ENCODE measurements at regions not wholly inside any gene's neighbourhood (a gene's known extent, or its start where the extent isn't known, plus 50 kb on each side); places are given as distances from the start of the nearest gene placed in this dataset.

DNA sequence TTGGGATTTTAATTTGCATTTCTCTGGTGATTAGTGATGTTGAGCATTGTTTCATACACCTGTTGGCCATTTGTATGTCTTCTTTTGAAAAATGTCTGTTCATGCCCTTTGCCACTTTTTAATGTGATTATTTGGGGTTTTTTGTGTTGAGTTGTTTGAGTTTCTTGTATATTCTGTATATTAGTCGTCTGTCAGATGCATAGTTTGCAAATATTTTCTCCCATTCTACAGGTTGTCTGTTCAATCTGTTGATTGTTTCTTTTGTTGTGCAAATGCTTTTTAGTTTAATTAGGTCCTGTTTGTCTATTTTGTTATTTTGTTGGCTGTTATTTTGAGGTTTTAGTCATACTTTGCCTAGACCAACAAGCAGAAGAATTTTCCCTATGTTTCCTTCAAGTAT is 164.0 kb upstream of the CXADR start:
- no peak overlapping the region for H3K4me2 ChIP-seq (ENCODE audit: insufficient read depth, low read length)
- no peaks in the 10 kb centered on the region for H3K36me3 ChIP-seq (ENCODE audit: insufficient read depth, low read length)
- H3K27me3 ChIP-seq (ENCODE audit: insufficient read depth, low read length) = no peaks in the 10 kb centered on the region
- no peaks in the 10 kb centered on the region for H4K20me1 ChIP-seq (ENCODE audit: insufficient read depth, low read length)
- H3K4me1 ChIP-seq (ENCODE audit: insufficient read depth, low read length) = no peaks in the 10 kb centered on the region
- TF ChIP-seq, protein P1, sequence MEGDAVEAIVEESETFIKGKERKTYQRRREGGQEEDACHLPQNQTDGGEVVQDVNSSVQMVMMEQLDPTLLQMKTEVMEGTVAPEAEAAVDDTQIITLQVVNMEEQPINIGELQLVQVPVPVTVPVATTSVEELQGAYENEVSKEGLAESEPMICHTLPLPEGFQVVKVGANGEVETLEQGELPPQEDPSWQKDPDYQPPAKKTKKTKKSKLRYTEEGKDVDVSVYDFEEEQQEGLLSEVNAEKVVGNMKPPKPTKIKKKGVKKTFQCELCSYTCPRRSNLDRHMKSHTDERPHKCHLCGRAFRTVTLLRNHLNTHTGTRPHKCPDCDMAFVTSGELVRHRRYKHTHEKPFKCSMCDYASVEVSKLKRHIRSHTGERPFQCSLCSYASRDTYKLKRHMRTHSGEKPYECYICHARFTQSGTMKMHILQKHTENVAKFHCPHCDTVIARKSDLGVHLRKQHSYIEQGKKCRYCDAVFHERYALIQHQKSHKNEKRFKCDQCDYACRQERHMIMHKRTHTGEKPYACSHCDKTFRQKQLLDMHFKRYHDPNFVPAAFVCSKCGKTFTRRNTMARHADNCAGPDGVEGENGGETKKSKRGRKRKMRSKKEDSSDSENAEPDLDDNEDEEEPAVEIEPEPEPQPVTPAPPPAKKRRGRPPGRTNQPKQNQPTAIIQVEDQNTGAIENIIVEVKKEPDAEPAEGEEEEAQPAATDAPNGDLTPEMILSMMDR (IDR thresholded peaks at IDR 0.05; ENCODE audit: extremely low read depth, low read depth, low read length) = no peak
- no peak overlapping the region for H2AFZ ChIP-seq (ENCODE audit: low read length)
- no peak overlapping the region for H3K27ac ChIP-seq (ENCODE audit: low read depth, low read length)
- DNase-seq (ENCODE audit: insufficient read length, low spot score, missing footprints) = no peak
- peaks cover 2% of the 10 kb centered on the region for H3K9me3 ChIP-seq (ENCODE audit: low read depth, low read length)
- no peaks in the 10 kb centered on the region for H3K79me2 ChIP-seq (ENCODE audit: insufficient read depth, low read length)
- H3K4me3 ChIP-seq (ENCODE audit: insufficient read depth, low read length) = no peak overlapping the region

GRCh38 chr21:17351766-17352165 is 161.1 kb upstream of the CXADR start:
- Histone ChIP-seq H3K36me3 (ENCODE audit: insufficient read depth, low read length) (no peaks in the 10 kb centered on the region), H3K4me1 (ENCODE audit: insufficient read depth, low read length) (no peaks in the 10 kb centered on the region), H3K79me2 (ENCODE audit: insufficient read depth, low read length) (no peaks in the 10 kb centered on the region), H4K20me1 (ENCODE audit: insufficient read depth, low read length) (no peaks in the 10 kb centered on the region), H2AFZ (ENCODE audit: low read length) (no peak overlapping the region), H3K27ac (ENCODE audit: low read depth, low read length) (no peak overlapping the region), H3K27me3 (ENCODE audit: insufficient read depth, low read length) (no peaks in the 10 kb centered on the region), H3K9me3 (ENCODE audit: low read depth, low read length) (peaks cover 2% of the 10 kb centered on the region), H3K4me2 (ENCODE audit: insufficient read depth, low read length) (no peak overlapping the region), H3K4me3 (ENCODE audit: insufficient read depth, low read length) (no peak overlapping the region)
- TF ChIP-seq, protein P1 (IDR thresholded peaks at IDR 0.05; ENCODE audit: extremely low read depth, low read depth, low read length) = no peak
- DNase-seq (ENCODE audit: insufficient read length, low spot score, missing footprints) = no peak

GRCh38 chr21:17352996-17353655 is 159.7 kb upstream of the CXADR start:
- H3K27ac ChIP-seq (ENCODE audit: low read depth, low read length) = no peak overlapping the region
- H3K27me3 ChIP-seq (ENCODE audit: insufficient read depth, low read length) = no peaks in the 10 kb centered on the region
- no peaks in the 10 kb centered on the region for H3K79me2 ChIP-seq (ENCODE audit: insufficient read depth, low read length)
- H3K36me3 ChIP-seq (ENCODE audit: insufficient read depth, low read length) = no peaks in the 10 kb centered on the region
- H3K4me2 ChIP-seq (ENCODE audit: insufficient read depth, low read length) = no peak overlapping the region
- peaks cover 2% of the 10 kb centered on the region for H3K9me3 ChIP-seq (ENCODE audit: low read depth, low read length)
- no peak overlapping the region for H3K4me3 ChIP-seq (ENCODE audit: insufficient read depth, low read length)
- no peaks in the 10 kb centered on the region for H4K20me1 ChIP-seq (ENCODE audit: insufficient read depth, low read length)
- no peaks in the 10 kb centered on the region for H3K4me1 ChIP-seq (ENCODE audit: insufficient read depth, low read length)
- DNase-seq (ENCODE audit: insufficient read length, low spot score, missing footprints) = no peak
- no peak overlapping the region for H2AFZ ChIP-seq (ENCODE audit: low read length)
- TF ChIP-seq, protein P1 (IDR thresholded peaks at IDR 0.05; ENCODE audit: extremely low read depth, low read depth, low read length) = no peak

DNA sequence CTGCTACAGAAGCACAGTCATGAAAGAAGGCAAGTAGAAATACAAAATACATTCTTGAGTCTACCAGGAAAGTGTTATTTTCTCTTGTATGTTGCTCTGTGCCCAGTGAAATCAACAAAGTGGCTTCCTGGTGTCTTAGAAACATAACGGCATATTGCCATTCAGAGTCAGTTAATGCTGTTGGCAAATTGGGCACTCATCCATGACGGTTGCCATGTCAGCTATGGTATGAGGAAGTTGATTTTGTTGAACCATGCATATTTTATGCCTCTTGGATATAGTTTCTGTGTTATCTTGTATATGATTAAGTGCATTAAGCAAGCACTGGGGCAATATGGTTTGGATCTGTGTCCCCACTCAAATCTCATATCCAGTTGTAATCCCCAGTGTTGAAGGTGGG is 153.1 kb upstream of the CXADR start:
- H3K4me1 ChIP-seq (ENCODE audit: insufficient read depth, low read length) = no peaks in the 10 kb centered on the region
- H3K4me2 ChIP-seq (ENCODE audit: insufficient read depth, low read length) = no peak overlapping the region
- H3K9me3 ChIP-seq (ENCODE audit: low read depth, low read length) = no peaks in the 10 kb centered on the region
- H3K79me2 ChIP-seq (ENCODE audit: insufficient read depth, low read length) = no peaks in the 10 kb centered on the region
- H3K36me3 ChIP-seq (ENCODE audit: insufficient read depth, low read length) = no peaks in the 10 kb centered on the region
- no peaks in the 10 kb centered on the region for H4K20me1 ChIP-seq (ENCODE audit: insufficient read depth, low read length)
- no peak overlapping the region for H2AFZ ChIP-seq (ENCODE audit: low read length)
- H3K27me3 ChIP-seq (ENCODE audit: insufficient read depth, low read length) = no peaks in the 10 kb centered on the region
- no peak overlapping the region for H3K27ac ChIP-seq (ENCODE audit: low read depth, low read length)
- TF ChIP-seq, protein P1 (IDR thresholded peaks at IDR 0.05; ENCODE audit: extremely low read depth, low read depth, low read length) = no peak
- no peak for DNase-seq (ENCODE audit: insufficient read length, low spot score, missing footprints)
- H3K4me3 ChIP-seq (ENCODE audit: insufficient read depth, low read length) = no peak overlapping the region
